Peyer's patch (tissue), 4 donors: ENCODE measurements at regions not wholly inside any gene's neighbourhood (a gene's known extent, or its start where the extent isn't known, plus 50 kb on each side); places are given as distances from the start of the nearest gene placed in this dataset.

Source experiments
- CTCF ChIP-seq, 6 experiments: fragments of 450-650 bp in 4 of 6; fragments of 200-600 bp in 2 of 6; sonication (generic) in 1 of 6; IDR thresholded peaks; one replicate each; pipeline ENCODE4 v1.5.1; 2017 to 2019; ENCODE audit warnings: antibody characterized with exemption in 6 of 6, mild to moderate bottlenecking in 3 of 6, moderate library complexity in 1 of 6
- POLR2A ChIP-seq, 2 donors: fragments of 450-650 bp; IDR thresholded peaks; one replicate each; pipeline ENCODE4 v1.5.1; 2017; ENCODE audit warnings: antibody characterized with exemption in 2 of 2, mild to moderate bottlenecking in 2 of 2, moderate library complexity in 2 of 2

GRCh38 chr4:96150466-96150865 is 310.6 kb downstream of the PDHA2 start:
- no peak for TF ChIP-seq CTCF (IDR thresholded peaks at IDR 0.05)
- no peak for TF ChIP-seq POLR2A (IDR thresholded peaks at IDR 0.05)
